HG03457 (cell line): ENCODE measurements at regions not wholly inside any gene's neighbourhood (a gene's known extent, or its start where the extent isn't known, plus 50 kb on each side); places are given as distances from the start of the nearest gene placed in this dataset.
A peak's percentile ranks its signal among the peaks of the same experiment; 100 is the strongest.
"Not testable (repeated sequence)": the region's sequence is repeated elsewhere in the genome, so short reads cannot be mapped to it uniquely, and the experiment has no call there.

Experiments
- ATAC-seq: cut with Tn5 transposase; IDR thresholded peaks from one replicate; pipeline ENCODE4 v1.9.1; 2021; ENCODE audit warnings: moderate number of reproducible peaks; ENCODE audit not compliant: unreplicated experiment

- no peak for ATAC-seq
These were observed 74.6 kb upstream of the NEIL3 start for GRCh38 chr4:177235026-177235425.

GRCh38 chr4:177236886-177237285 lies 72.8 kb upstream of the NEIL3 start:
- no peak for ATAC-seq

GRCh38 chr4:177237291-177237690 lies 72.4 kb upstream of the NEIL3 start:
- ATAC-seq, result no peak

- ATAC-seq, result no peak
These were observed 70.2 kb upstream of the NEIL3 start for GRCh38 chr4:177239477-177239876.

- ATAC-seq, result no peak
These were observed 69.8 kb upstream of the NEIL3 start for GRCh38 chr4:177239878-177240277.

GRCh38 chr4:177242651-177243286 lies 66.9 kb upstream of the NEIL3 start:
- no peak for ATAC-seq

GRCh38 chr4:177246641-177247584 lies 62.8 kb upstream of the NEIL3 start:
- no peak for ATAC-seq

- peak; percentile 90 for ATAC-seq
These were observed 59.5 kb upstream of the NEIL3 start for GRCh38 chr4:177250056-177250696.

- ATAC-seq, result no peak
These were observed 58.4 kb upstream of the NEIL3 start for GRCh38 chr4:177251237-177251636.

GRCh38 chr4:177255359-177255758 lies 54.3 kb upstream of the NEIL3 start:
- no peak for ATAC-seq

- ATAC-seq, result no peak
These were observed 52.7 kb upstream of the NEIL3 start for GRCh38 chr4:177256950-177257349.

GRCh38 chr4:177259466-177259865 lies 50.2 kb upstream of the NEIL3 start:
- not testable (repeated sequence) for ATAC-seq
